Endothelial cell of umbilical vein (primary cell): ENCODE measurements at regions not wholly inside any gene's neighbourhood (a gene's known extent, or its start where the extent isn't known, plus 50 kb on each side); places are given as distances from the start of the nearest gene placed in this dataset.

Experiments
- BruUV-seq: library from RNA; stranded (reverse); fragments of 400-500 nt; replicated peaks from 2 replicates; lab custom pipeline; 2021; lab: Mats Ljungman, UMichigan
- CTCF ChIA-PET: fragments of 300-600, 350-600 bp; sonication (Branson Sonifier 250); formaldehyde crosslinking; loops from one replicate; lab custom pipeline; 2021; ENCODE audit warnings: antibody characterized with exemption, inconsistent platforms; lab: Charles Lee
- POLR2A ChIA-PET: fragments of 300-600, 350-600 bp; sonication (Branson Sonifier 250); formaldehyde crosslinking; loops from one replicate; lab custom pipeline; 2021; ENCODE audit warnings: antibody characterized with exemption, inconsistent platforms; lab: Charles Lee
- DNase-seq: peaks from one replicate; pipeline ENCODE4 v3.0.0-alpha.2; 2011; ENCODE audit warnings: low read depth, low spot score
- FAIRE-seq: peaks from 2 replicates; lab custom pipeline; 2011; peaks lifted over from hg19 to GRCh38; lab: Jason Lieb, UNC
- H2AFZ ChIP-seq: 2 replicates; pipeline ENCODE4 v1.6.0; 2012; ENCODE audit warnings: low read depth, low read length, control low read depth, inconsistent platforms
- H3K27ac ChIP-seq: 2 replicates; pipeline ENCODE4 v1.5.1; 2011; ENCODE audit warnings: low read depth, mild to moderate bottlenecking, control low read depth, low read length, moderate library complexity; ENCODE audit not compliant: insufficient read depth
- H3K27me3 ChIP-seq, 2 experiments: 2 replicates each; pipeline versions ENCODE4 v1.6.0 to v1.6.1; 2011; ENCODE audit warnings: low read length in 2 of 2, mixed read lengths in 1 of 2; ENCODE audit not compliant: control insufficient read depth in 2 of 2, insufficient read depth in 2 of 2
- H3K36me3 ChIP-seq, 2 experiments: 2 replicates in 1 of 2; 3 replicates in 1 of 2; pipeline ENCODE4 v1.5.1; 2011; ENCODE audit warnings: low read length in 2 of 2, mild to moderate bottlenecking in 1 of 2, moderate library complexity in 1 of 2; ENCODE audit not compliant: control insufficient read depth in 2 of 2, insufficient read depth in 2 of 2; ENCODE audit errors: extremely low read depth in 1 of 2
- H3K4me1 ChIP-seq: 3 replicates; pipeline ENCODE4 v1.5.1; 2011; ENCODE audit warnings: mild to moderate bottlenecking, low read length; ENCODE audit not compliant: control insufficient read depth, insufficient read depth; ENCODE audit errors: extremely low read depth
- H3K4me2 ChIP-seq: 2 replicates; pipeline ENCODE4 v1.6.1; 2011; ENCODE audit warnings: low read length, control low read depth, mixed read lengths; ENCODE audit not compliant: insufficient read depth
- H3K4me3 ChIP-seq, 3 experiments: fragments of 200-600 bp in 1 of 3; sonication (generic), shearing (Covaris generic) in 1 of 3; replicated peaks in 1 of 3; 2 replicates each; pipeline ENCODE4 v1.5.1; 2011 to 2016; ENCODE audit warnings: control low read depth in 3 of 3, low read length in 3 of 3, mild to moderate bottlenecking in 2 of 3, inconsistent platforms in 1 of 3, low read depth in 1 of 3, moderate library complexity in 1 of 3; ENCODE audit not compliant: insufficient read depth in 1 of 3
- H3K79me2 ChIP-seq: 2 replicates; pipeline ENCODE4 v1.6.0; 2012; ENCODE audit warnings: low read length, inconsistent platforms; ENCODE audit not compliant: control insufficient read depth, insufficient read depth
- H3K9ac ChIP-seq: replicated peaks from 2 replicates; pipeline ENCODE3; 2011; ENCODE audit warnings: low read length, control low read depth; ENCODE audit not compliant: insufficient read depth; ENCODE audit errors: extremely low read depth
- H3K9me1 ChIP-seq: replicated peaks from 3 replicates; pipeline ENCODE4 v1.6.0; 2011; ENCODE audit warnings: mild to moderate bottlenecking, low read length; ENCODE audit not compliant: control insufficient read depth, insufficient read depth; ENCODE audit errors: extremely low read depth
- H3K9me3 ChIP-seq: replicated peaks from 2 replicates; pipeline ENCODE4 v1.5.1; 2012; ENCODE audit warnings: low read length, inconsistent platforms; ENCODE audit not compliant: control insufficient read depth, insufficient read depth
- H4K20me1 ChIP-seq: replicated peaks from 2 replicates; pipeline ENCODE3; 2011; ENCODE audit warnings: mild to moderate bottlenecking, low read length; ENCODE audit not compliant: control insufficient read depth, insufficient read depth; ENCODE audit errors: extremely low read depth
- EZH2 ChIP-seq: IDR thresholded peaks from 2 replicates; pipeline ENCODE4 v1.6.1; 2012; ENCODE audit warnings: borderline replicate concordance, low read depth, mild to moderate bottlenecking, moderate library complexity, low read length, inconsistent platforms; ENCODE audit not compliant: severe bottlenecking
- FOS ChIP-seq: IDR thresholded peaks from 2 replicates; pipeline ENCODE4 v1.6.1; 2011; ENCODE audit warnings: mild to moderate bottlenecking, low read length, moderate library complexity, borderline replicate concordance; ENCODE audit not compliant: insufficient read depth
- GATA2 ChIP-seq: IDR thresholded peaks from 2 replicates; pipeline ENCODE4 v1.7.0; 2011; ENCODE audit warnings: low read depth, mild to moderate bottlenecking, moderate library complexity, mixed read lengths, low read length; ENCODE audit not compliant: insufficient read length, insufficient read depth
- JUN ChIP-seq: IDR thresholded peaks from 2 replicates; pipeline ENCODE4 v1.6.1; 2011; ENCODE audit warnings: borderline replicate concordance, low read depth; ENCODE audit not compliant: insufficient read length, insufficient read depth
- MYC ChIP-seq: IDR thresholded peaks from one replicate; pipeline ENCODE4 v1.6.1; 2011; ENCODE audit warnings: mild to moderate bottlenecking, low read depth, low read length
- POLR2A ChIP-seq: IDR thresholded peaks from 2 replicates; pipeline ENCODE4 v1.6.1; 2012; ENCODE audit warnings: low read depth, mild to moderate bottlenecking, control low read depth, low read length
- POLR2AphosphoS5 ChIP-seq: IDR thresholded peaks from 2 replicates; pipeline ENCODE4 v1.6.1; 2012; ENCODE audit warnings: low read depth, mild to moderate bottlenecking, control low read depth, low read length, moderate library complexity; ENCODE audit not compliant: insufficient read depth
- dilution Hi-C: fragments of 300-500 bp; cut with MboI; formaldehyde crosslinking; loops from one replicate; pipeline ENCODE4 v1.15.0; 2019; ENCODE audit warnings: low sequenced_read_pairs; ENCODE audit not compliant: extremely low pct_ligation_motif_present
- intact Hi-C: fragments of 100-400 bp; cut with micrococcal nuclease; formaldehyde crosslinking; loops from one replicate; pipeline ENCODE4 v1.10.0; 2022
- TF ChIP-seq, protein P1 (sequence below), 2 donors: IDR thresholded peaks; 1 replicate in 1 of 2; 2 replicates in 1 of 2; pipeline ENCODE4 v1.5.1; 2011; ENCODE audit warnings: low read length in 2 of 2, mild to moderate bottlenecking in 2 of 2, moderate library complexity in 2 of 2, control low read depth in 1 of 2, inconsistent platforms in 1 of 2, low read depth in 1 of 2; ENCODE audit not compliant: insufficient read depth in 1 of 2; ENCODE audit errors: extremely low read depth in 1 of 2
- TF ChIP-seq, protein P2 (sequence below): IDR thresholded peaks from 2 replicates; pipeline ENCODE4 v1.6.1; 2011; ENCODE audit not compliant: insufficient read depth, insufficient read length

DNA sequence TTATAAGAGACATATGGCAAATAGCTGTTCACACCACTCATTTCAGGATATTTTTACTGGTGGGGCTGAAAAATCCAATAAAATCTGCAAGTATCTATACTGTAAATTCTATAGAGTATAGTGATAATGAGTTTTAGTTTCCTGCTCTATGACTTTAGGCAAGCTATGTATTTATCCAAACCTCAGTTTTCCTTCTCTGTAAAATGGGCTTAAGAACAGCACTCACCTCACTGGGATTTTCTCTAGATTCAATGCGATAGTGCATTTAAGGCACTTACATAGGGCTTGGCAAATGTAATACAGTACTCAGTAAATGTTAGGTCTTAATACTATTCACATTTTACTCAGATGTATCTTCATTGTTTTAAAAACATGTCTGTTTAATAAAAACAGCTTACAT lies 168.7 kb downstream of the ATG4C start:
- Histone ChIP-seq H3K4me1 (no peaks in the 10 kb centered on the region), H3K27ac (no peak overlapping the region), H3K36me3 (no peaks in the 10 kb centered on the region), H3K4me3 (no peak overlapping the region), H2AFZ (no peak overlapping the region), H3K27me3 (peaks cover 2 to 12% of the 10 kb centered on the region in 2 experiments), H3K9ac (no peak overlapping the region), H3K9me1 (no peaks in the 10 kb centered on the region), H3K4me2 (no peak overlapping the region), H4K20me1 (no peaks in the 10 kb centered on the region), H3K9me3 (no peaks in the 10 kb centered on the region), H3K79me2 (no peaks in the 10 kb centered on the region)
- FAIRE-seq (no peak), DNase-seq (no peak)
- dilution Hi-C loops = no loop called here
- TF ChIP-seq, protein P1, sequence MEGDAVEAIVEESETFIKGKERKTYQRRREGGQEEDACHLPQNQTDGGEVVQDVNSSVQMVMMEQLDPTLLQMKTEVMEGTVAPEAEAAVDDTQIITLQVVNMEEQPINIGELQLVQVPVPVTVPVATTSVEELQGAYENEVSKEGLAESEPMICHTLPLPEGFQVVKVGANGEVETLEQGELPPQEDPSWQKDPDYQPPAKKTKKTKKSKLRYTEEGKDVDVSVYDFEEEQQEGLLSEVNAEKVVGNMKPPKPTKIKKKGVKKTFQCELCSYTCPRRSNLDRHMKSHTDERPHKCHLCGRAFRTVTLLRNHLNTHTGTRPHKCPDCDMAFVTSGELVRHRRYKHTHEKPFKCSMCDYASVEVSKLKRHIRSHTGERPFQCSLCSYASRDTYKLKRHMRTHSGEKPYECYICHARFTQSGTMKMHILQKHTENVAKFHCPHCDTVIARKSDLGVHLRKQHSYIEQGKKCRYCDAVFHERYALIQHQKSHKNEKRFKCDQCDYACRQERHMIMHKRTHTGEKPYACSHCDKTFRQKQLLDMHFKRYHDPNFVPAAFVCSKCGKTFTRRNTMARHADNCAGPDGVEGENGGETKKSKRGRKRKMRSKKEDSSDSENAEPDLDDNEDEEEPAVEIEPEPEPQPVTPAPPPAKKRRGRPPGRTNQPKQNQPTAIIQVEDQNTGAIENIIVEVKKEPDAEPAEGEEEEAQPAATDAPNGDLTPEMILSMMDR (IDR thresholded peaks at IDR 0.05; ENCODE audit: extremely low read depth in 1 of 2, insufficient read depth in 1 of 2, low read depth in 1 of 2, low read length in 2 of 2) = no peak
- TF ChIP-seq, protein P2, sequence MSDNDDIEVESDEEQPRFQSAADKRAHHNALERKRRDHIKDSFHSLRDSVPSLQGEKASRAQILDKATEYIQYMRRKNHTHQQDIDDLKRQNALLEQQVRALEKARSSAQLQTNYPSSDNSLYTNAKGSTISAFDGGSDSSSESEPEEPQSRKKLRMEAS = no peak
- no peak for TF ChIP-seq GATA2
- no peak for TF ChIP-seq POLR2AphosphoS5
- no peak for TF ChIP-seq JUN
- TF ChIP-seq MYC = no peak
- no peak for TF ChIP-seq POLR2A
- TF ChIP-seq EZH2 = no peak
- TF ChIP-seq FOS = no peak
- ChIA-PET CTCF (interaction anchor here (0.9 to 1.1 kb wide), 2 partner anchors 9 to 36 kb away, joined by 3 to 4 read pairs; no protein-coding TSS in a partner anchor), POLR2A (no interaction called here)
- intact Hi-C loops = no loop called here
- BruUV-seq = no TSS peak
